ENCODE measurements at regions not wholly inside any gene's neighbourhood (a gene's known extent, or its start where the extent isn't known, plus 50 kb on each side); places are given as distances from the start of the nearest gene placed in this dataset.

- no peak overlapping the region for H3K4me3 ChIP-seq (ENCODE audit: control insufficient read depth, low read depth, low read length)
- no peak for DNase-seq (ENCODE audit: low read depth)
- no peak for TF ChIP-seq CTCF (conservative IDR thresholded peaks at IDR 0.05; ENCODE audit: control insufficient read depth, insufficient read depth, low read depth, low read length)
Measured at GRCh38 chr12:33670284-33670683, 230.7 kb upstream of the SYT10 start.

- TF ChIP-seq CTCF (conservative IDR thresholded peaks at IDR 0.05; ENCODE audit: control insufficient read depth, insufficient read depth, low read depth, low read length) = no peak
- no peak for DNase-seq (ENCODE audit: low read depth)
- H3K4me3 ChIP-seq (ENCODE audit: control insufficient read depth, low read depth, low read length) = no peak overlapping the region
Measured at GRCh38 chr12:33671676-33672075, 232.1 kb upstream of the SYT10 start.

- no peak for DNase-seq (ENCODE audit: low read depth)
- no peak for TF ChIP-seq CTCF (conservative IDR thresholded peaks at IDR 0.05; ENCODE audit: control insufficient read depth, insufficient read depth, low read depth, low read length)
- no peak overlapping the region for H3K4me3 ChIP-seq (ENCODE audit: control insufficient read depth, low read depth, low read length)
Measured at GRCh38 chr12:33672836-33673577, 233.4 kb upstream of the SYT10 start.

GRCh38 chr12:33676866-33677265 is 237.2 kb upstream of the SYT10 start:
- TF ChIP-seq CTCF (conservative IDR thresholded peaks at IDR 0.05; ENCODE audit: control insufficient read depth, insufficient read depth, low read depth, low read length) = no peak
- DNase-seq (ENCODE audit: low read depth) = no peak
- H3K4me3 ChIP-seq (ENCODE audit: control insufficient read depth, low read depth, low read length) = no peak overlapping the region

- no peak for TF ChIP-seq CTCF (conservative IDR thresholded peaks at IDR 0.05; ENCODE audit: control insufficient read depth, insufficient read depth, low read depth, low read length)
- H3K4me3 ChIP-seq (ENCODE audit: control insufficient read depth, low read depth, low read length) = no peak overlapping the region
- DNase-seq (ENCODE audit: low read depth) = no peak
Measured at GRCh38 chr12:33678221-33678964, 238.8 kb upstream of the SYT10 start.

GRCh38 chr12:33690562-33690961 is 250.9 kb upstream of the SYT10 start:
- no peak for DNase-seq (ENCODE audit: low read depth)
- no peak overlapping the region for H3K4me3 ChIP-seq (ENCODE audit: control insufficient read depth, low read depth, low read length)
- TF ChIP-seq CTCF (conservative IDR thresholded peaks at IDR 0.05; ENCODE audit: control insufficient read depth, insufficient read depth, low read depth, low read length) = no peak

Measured in fibroblast of mammary gland (primary cell).